H9 (cell line): ENCODE measurements at regions not wholly inside any gene's neighbourhood (a gene's known extent, or its start where the extent isn't known, plus 50 kb on each side); places are given as distances from the start of the nearest gene placed in this dataset.

Experiments
- DNase-seq: peaks from one replicate; pipeline ENCODE4 v3.0.0-alpha.2; 2017
- H2AFZ ChIP-seq: one replicate; pipeline ENCODE4 v1.6.1; 2013; ENCODE audit warnings: mild to moderate bottlenecking, low read length, control low read depth, moderate library complexity
- H2AK5ac ChIP-seq: 2 replicates; pipeline ENCODE4 v1.6.1; 2013; ENCODE audit warnings: low read length, control low read depth, mixed read lengths; ENCODE audit not compliant: insufficient read length
- H2BK120ac ChIP-seq: one replicate; pipeline ENCODE4 v1.6.1; 2013; ENCODE audit warnings: low read depth, mild to moderate bottlenecking, low read length, control low read depth, inconsistent platforms; ENCODE audit not compliant: poor library complexity, severe bottlenecking
- H2BK12ac ChIP-seq: 2 replicates; pipeline ENCODE4 v1.6.1; 2013; ENCODE audit warnings: low read length, control low read depth, mixed read lengths, low read depth; ENCODE audit not compliant: insufficient read length
- H2BK15ac ChIP-seq: 2 replicates; pipeline ENCODE4 v1.6.1; 2013; ENCODE audit warnings: low read depth, low read length, control low read depth
- H2BK20ac ChIP-seq: one replicate; pipeline ENCODE4 v1.6.1; 2013; ENCODE audit warnings: low read depth, mild to moderate bottlenecking, low read length, control low read depth, inconsistent platforms; ENCODE audit not compliant: poor library complexity, severe bottlenecking
- H2BK5ac ChIP-seq: 2 replicates; pipeline ENCODE4 v1.6.1; 2013; ENCODE audit warnings: low read length, control low read depth, mixed read lengths; ENCODE audit not compliant: insufficient read length
- H3K14ac ChIP-seq: 2 replicates; pipeline ENCODE4 v1.6.1; 2013; ENCODE audit warnings: low read length, control low read depth; ENCODE audit not compliant: insufficient read depth
- H3K18ac ChIP-seq: 2 replicates; pipeline ENCODE4 v1.6.1; 2013; ENCODE audit warnings: low read depth, mild to moderate bottlenecking, mixed read lengths, low read length, control low read depth; ENCODE audit not compliant: insufficient read length
- H3K23ac ChIP-seq: 2 replicates; pipeline ENCODE4 v1.6.1; 2013; ENCODE audit warnings: low read length, control low read depth, mixed read lengths, low read depth; ENCODE audit not compliant: insufficient read length
- H3K23me2 ChIP-seq: 2 replicates; pipeline ENCODE4 v1.6.1; 2013; ENCODE audit warnings: low read depth, mild to moderate bottlenecking, mixed read lengths, low read length, control low read depth; ENCODE audit not compliant: insufficient read length, poor library complexity, severe bottlenecking
- H3K27ac ChIP-seq: 2 replicates; pipeline ENCODE4 v1.5.1; 2013; ENCODE audit warnings: low read length, control low read depth, mixed read lengths, low read depth; ENCODE audit not compliant: insufficient read length
- H3K27me3 ChIP-seq: 2 replicates; pipeline ENCODE4 v1.6.1; 2013; ENCODE audit warnings: low read length, control low read depth, inconsistent platforms; ENCODE audit not compliant: insufficient read depth
- H3K4ac ChIP-seq: 2 replicates; pipeline ENCODE4 v1.6.1; 2013; ENCODE audit warnings: low read depth, mild to moderate bottlenecking, control low read depth, inconsistent platforms, low read length, moderate library complexity
- H3K4me1 ChIP-seq: 2 replicates; pipeline ENCODE4 v1.6.1; 2013; ENCODE audit warnings: low read length, control low read depth, inconsistent platforms; ENCODE audit not compliant: insufficient read depth
- H3K4me2 ChIP-seq: 2 replicates; pipeline ENCODE4 v1.6.1; 2013; ENCODE audit warnings: low read length, control low read depth, mixed read lengths; ENCODE audit not compliant: insufficient read length, insufficient read depth
- H3K56ac ChIP-seq: 2 replicates; pipeline ENCODE4 v1.6.1; 2013; ENCODE audit warnings: low read depth, mild to moderate bottlenecking, mixed read lengths, low read length, control low read depth; ENCODE audit not compliant: insufficient read length
- H3K79me1 ChIP-seq: 2 replicates; pipeline ENCODE4 v1.6.1; 2013; ENCODE audit warnings: low read depth, mild to moderate bottlenecking, moderate library complexity, low read length, control low read depth, inconsistent platforms; ENCODE audit not compliant: insufficient read depth, poor library complexity, severe bottlenecking
- H3K79me2 ChIP-seq: 2 replicates; pipeline ENCODE4 v1.6.1; 2013; ENCODE audit warnings: low read length, control low read depth, inconsistent platforms; ENCODE audit not compliant: insufficient read depth
- H3K9ac ChIP-seq: 2 replicates; pipeline ENCODE4 v1.6.1; 2013; ENCODE audit warnings: low read length, control low read depth, mixed read lengths; ENCODE audit not compliant: insufficient read length; ENCODE audit errors: extremely low read depth
- H3K9me3 ChIP-seq: one replicate; pipeline ENCODE4 v1.6.1; 2013; ENCODE audit warnings: low read depth, low read length, inconsistent platforms; ENCODE audit not compliant: control insufficient read depth
- H3T11ph ChIP-seq: one replicate; pipeline ENCODE4 v1.6.1; 2013; ENCODE audit warnings: mild to moderate bottlenecking, low read length, control low read depth, inconsistent platforms
- H4K20me1 ChIP-seq: one replicate; pipeline ENCODE4 v1.6.1; 2013; ENCODE audit not compliant: control insufficient read depth, insufficient read length, insufficient read depth
- H4K5ac ChIP-seq: 2 replicates; pipeline ENCODE4 v1.6.1; 2013; ENCODE audit warnings: low read depth, mild to moderate bottlenecking, mixed read lengths, low read length, control low read depth; ENCODE audit not compliant: insufficient read length
- H4K8ac ChIP-seq: replicated peaks from 2 replicates; pipeline ENCODE4 v1.6.1; 2013; ENCODE audit warnings: low read length, control low read depth, mixed read lengths, low read depth; ENCODE audit not compliant: insufficient read length
- H4K91ac ChIP-seq: 2 replicates; pipeline ENCODE4 v1.6.1; 2013; ENCODE audit warnings: low read depth, mild to moderate bottlenecking, moderate library complexity, mixed read lengths, low read length, control low read depth; ENCODE audit not compliant: insufficient read length
- H3K27ac Mint-ChIP-seq, 3 experiments: 2 replicates in 2 of 3; 3 replicates in 1 of 3; pipeline ENCODE4 v1.8.0; 2020 to 2021; ENCODE audit warnings: mixed read lengths in 3 of 3, mild to moderate bottlenecking in 1 of 3, moderate library complexity in 1 of 3
- H3K27me3 Mint-ChIP-seq: 2 replicates; pipeline ENCODE4 v1.8.0; 2021; ENCODE audit warnings: low read depth, mild to moderate bottlenecking, moderate library complexity, mixed read lengths
- H3K36me3 Mint-ChIP-seq, 3 experiments: 2 replicates in 2 of 3; 3 replicates in 1 of 3; pipeline ENCODE4 v1.8.0; 2020 to 2021; ENCODE audit warnings: low read depth in 3 of 3, mixed read lengths in 3 of 3; ENCODE audit not compliant: insufficient read depth in 1 of 3
- H3K4me1 Mint-ChIP-seq, 2 experiments: 2 replicates each; pipeline ENCODE4 v1.8.0; 2020; ENCODE audit warnings: mixed read lengths in 2 of 2
- H3K4me3 Mint-ChIP-seq, 2 experiments: 2 replicates in 1 of 2; 3 replicates in 1 of 2; pipeline ENCODE4 v1.8.0; 2020 to 2021; ENCODE audit warnings: mild to moderate bottlenecking in 2 of 2, mixed read lengths in 2 of 2, moderate library complexity in 1 of 2
- H3K9me3 Mint-ChIP-seq, 2 experiments: 2 replicates in 1 of 2; 3 replicates in 1 of 2; pipeline ENCODE4 v1.8.0; 2020; ENCODE audit warnings: mild to moderate bottlenecking in 2 of 2, mixed read lengths in 2 of 2, moderate library complexity in 1 of 2
- CTCF ChIP-seq: fragments of 200-600 bp; sonication (generic); conservative IDR thresholded peaks from 3 replicates; pipeline ENCODE4 v1.8.0; 2021; ENCODE audit warnings: antibody characterized with exemption, mild to moderate bottlenecking
- WGBS: extraction: QIAGEN DNeasy Blood & Tissue Kit; methylation state at CpG from one replicate; pipeline ENCODE4 v1.1.7; 2013; ENCODE audit warnings: missing lambda C conversion rate, low lambda C conversion rate, mixed read lengths; ENCODE audit not compliant: insufficient read length; ENCODE audit errors: extremely low coverage; 5-methylcytosine and 5-hydroxymethylcytosine counted together

GRCh38 chr2:75790121-75790813 is 79.6 kb upstream of the GCFC2 start:
- no CpG with 5 or more reads among the region's 5 CpGs for whole genome bisulfite sequencing
- no peak overlapping the region for H3K27ac Mint-ChIP-seq
- no peak overlapping the region for H4K5ac ChIP-seq

More at GRCh38 chr2:75790121-75790813, 79.6 kb upstream of the GCFC2 start:
- Histone ChIP-seq H3T11ph (no peak overlapping the region), H2AFZ (no peak overlapping the region), H3K4ac (no peak overlapping the region), H2BK15ac (no peak overlapping the region), H3K27ac (no peak overlapping the region), H3K23me2 (no peaks in the 10 kb centered on the region), H3K4me2 (no peak overlapping the region), H2BK5ac (no peak overlapping the region), H3K18ac (no peak overlapping the region), H3K23ac (no peak overlapping the region), H3K4me1 (0 out of 2 replicates have a peak, but pooled peaks cover 2% of the 10 kb centered on the region), H2BK20ac (no peak overlapping the region), H3K9me3 (no peaks in the 10 kb centered on the region), H2BK12ac (no peak overlapping the region), H2BK120ac (no peak overlapping the region), H3K79me2 (no peaks in the 10 kb centered on the region), H3K56ac (no peak overlapping the region), H3K9ac (no peak overlapping the region), H4K20me1 (no peaks in the 10 kb centered on the region), H3K79me1 (no peaks in the 10 kb centered on the region), H4K91ac (no peak overlapping the region), H2AK5ac (no peak overlapping the region), H3K27me3 (no peaks in the 10 kb centered on the region), H4K8ac (no peak overlapping the region), H3K14ac (no peak overlapping the region)
- Mint-ChIP-seq H3K36me3 (no peaks in the 10 kb centered on the region), H3K9me3 (no peaks in the 10 kb centered on the region; a peak in 1 of 5 replicates), H3K27me3 (peaks cover 2% of the 10 kb centered on the region), H3K4me1 (peaks cover 14 to 15% of the 10 kb centered on the region in 2 experiments), H3K4me3 (no peak overlapping the region)
- no peak for DNase-seq
- TF ChIP-seq CTCF: no peak
